ENCODE measurements at regions not wholly inside any gene's neighbourhood (a gene's known extent, or its start where the extent isn't known, plus 50 kb on each side); places are given as distances from the start of the nearest gene placed in this dataset.
A peak's percentile ranks its signal among the peaks of the same experiment; 100 is the strongest.

GRCh38 chr20:41671143-41671542 is 53.0 kb upstream of the CHD6 start:
- H3K27me3 Mint-ChIP-seq (ENCODE audit: insufficient read depth, low read depth, poor library complexity): peaks cover 2% of the 10 kb centered on the region
- no peaks in the 10 kb centered on the region for H3K27me3 ChIP-seq (ENCODE audit: insufficient read depth)
- H3K4me1 Mint-ChIP-seq: peaks cover 18% of the 10 kb centered on the region
- no peaks in the 10 kb centered on the region for H3F3A ChIP-seq (replicated peaks; ENCODE audit: low read depth)
- no peak overlapping the region for H3K4me3 ChIP-seq
- H3K27ac ChIP-seq (ENCODE audit: low read depth): no peak overlapping the region
- no peak overlapping the region for H3K27ac Mint-ChIP-seq
- no peaks in the 10 kb centered on the region for H3K9me2 ChIP-seq (ENCODE audit: insufficient read depth)
- H3K36me3 ChIP-seq (ENCODE audit: insufficient read depth): no peaks in the 10 kb centered on the region
- TF ChIP-seq JUNB (IDR thresholded peaks at IDR 0.05; ENCODE audit: unreplicated experiment) (no peak), ZNF331 (CRISPR knock-in tag; IDR thresholded peaks at IDR 0.05; ENCODE audit: low read depth) (no peak), CREB1 (CRISPR knock-in tag; IDR thresholded peaks at IDR 0.05; ENCODE audit: low read depth) (no peak)
- no peak overlapping the region for H3K4me2 ChIP-seq
- 0 out of 2 replicates have a peak, but pooled peaks cover 5% of the 10 kb centered on the region for H3K4me1 ChIP-seq (ENCODE audit: insufficient read depth)
- H3K4me3 Mint-ChIP-seq: no peak overlapping the region
- H3K36me3 Mint-ChIP-seq (ENCODE audit: low read depth): no peaks in the 10 kb centered on the region
- H3K9me3 Mint-ChIP-seq: no peaks in the 10 kb centered on the region
- ATAC-seq (peak; percentile 65), DNase-seq (ENCODE audit: low spot score) (no peak)
- H2AFZ ChIP-seq: no peak overlapping the region
- no peaks in the 10 kb centered on the region for H4K20me1 ChIP-seq (replicated peaks; ENCODE audit: insufficient read depth)
- no peaks in the 10 kb centered on the region for H3K79me2 ChIP-seq (replicated peaks; ENCODE audit: insufficient read depth)

- no peak overlapping the region for H3K4me2 ChIP-seq
- no peaks in the 10 kb centered on the region for H3K27me3 ChIP-seq (ENCODE audit: insufficient read depth)
- H2AFZ ChIP-seq: no peak overlapping the region
- H3K36me3 Mint-ChIP-seq (ENCODE audit: low read depth): no peaks in the 10 kb centered on the region
- no peak overlapping the region for H3K27ac Mint-ChIP-seq
- no peaks in the 10 kb centered on the region for H3K9me3 Mint-ChIP-seq
- no peak overlapping the region for H3K4me3 ChIP-seq
- peak; percentile 59 for ATAC-seq
- peaks cover 18% of the 10 kb centered on the region for H3K4me1 Mint-ChIP-seq
- H3K79me2 ChIP-seq (replicated peaks; ENCODE audit: insufficient read depth): no peaks in the 10 kb centered on the region
- H3K27ac ChIP-seq (ENCODE audit: low read depth): no peak overlapping the region
- no peaks in the 10 kb centered on the region for H3K36me3 ChIP-seq (ENCODE audit: insufficient read depth)
- H3K4me3 Mint-ChIP-seq: no peak overlapping the region
- H3K9me2 ChIP-seq (ENCODE audit: insufficient read depth): no peaks in the 10 kb centered on the region
- H3K27me3 Mint-ChIP-seq (ENCODE audit: insufficient read depth, low read depth, poor library complexity): peaks cover 2% of the 10 kb centered on the region
- 0 out of 2 replicates have a peak, but pooled peaks cover 5% of the 10 kb centered on the region for H3K4me1 ChIP-seq (ENCODE audit: insufficient read depth)
- no peaks in the 10 kb centered on the region for H3F3A ChIP-seq (replicated peaks; ENCODE audit: low read depth)
- no peak for DNase-seq (ENCODE audit: low spot score)
- no peaks in the 10 kb centered on the region for H4K20me1 ChIP-seq (replicated peaks; ENCODE audit: insufficient read depth)
- no peak for TF ChIP-seq STAT1 (IDR thresholded peaks at IDR 0.05; ENCODE audit: unreplicated experiment)
- no peak for TF ChIP-seq JUNB (IDR thresholded peaks at IDR 0.05; ENCODE audit: unreplicated experiment)
- TF ChIP-seq ZNF331 (CRISPR knock-in tag; IDR thresholded peaks at IDR 0.05; ENCODE audit: low read depth): no peak
- TF ChIP-seq ETS1 (IDR thresholded peaks at IDR 0.05): no peak
- no peak for TF ChIP-seq NANOG (IDR thresholded peaks at IDR 0.05; ENCODE audit: borderline replicate concordance)
- no peak for TF ChIP-seq POLR2AphosphoS5 (IDR thresholded peaks at IDR 0.05; ENCODE audit: low read depth)
- TF ChIP-seq REST (IDR thresholded peaks at IDR 0.05; ENCODE audit: unreplicated experiment): no peak
- no peak for TF ChIP-seq EZH2phosphoT487 (IDR thresholded peaks at IDR 0.05; ENCODE audit: unreplicated experiment)
- TF ChIP-seq CTCF (conservative IDR thresholded peaks at IDR 0.05; ENCODE audit: low read depth in 2 of 2): no peak
- no peak for TF ChIP-seq EZH2 (IDR thresholded peaks at IDR 0.05; ENCODE audit: low read depth, unreplicated experiment)
- no peak for TF ChIP-seq CREB1 (CRISPR knock-in tag; IDR thresholded peaks at IDR 0.05; ENCODE audit: low read depth)
These were observed 52.5 kb upstream of the CHD6 start for GRCh38 chr20:41670631-41671030.
